GM12872 (cell line): ENCODE measurements at regions not wholly inside any gene's neighbourhood (a gene's known extent, or its start where the extent isn't known, plus 50 kb on each side); places are given as distances from the start of the nearest gene placed in this dataset.

Source experiments
- TF ChIP-seq, protein P1 (sequence below): IDR thresholded peaks from 3 replicates; pipeline ENCODE4 v1.5.1; 2011; ENCODE audit warnings: low read depth, mild to moderate bottlenecking, low read length, moderate library complexity; ENCODE audit not compliant: insufficient read depth

DNA sequence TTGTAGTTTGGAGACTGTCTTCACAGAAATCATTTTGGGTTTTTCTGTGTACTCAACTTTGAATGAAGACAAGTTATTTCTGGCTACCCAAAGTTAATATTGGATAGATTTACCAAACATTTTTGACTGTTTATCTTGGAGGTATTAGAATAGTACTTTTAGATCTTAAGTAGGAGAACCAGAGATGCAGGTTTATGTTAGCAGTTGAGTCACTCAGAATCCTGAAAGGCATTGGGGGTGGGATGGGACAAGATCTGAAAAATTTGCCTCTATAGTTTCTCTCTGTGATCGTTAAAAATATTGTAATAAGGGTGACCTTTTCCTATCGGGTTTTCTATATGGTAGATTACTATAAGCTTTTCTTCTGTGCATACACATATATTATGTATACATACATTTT is 112.3 kb downstream of the TTC6 start:
- TF ChIP-seq, protein P1, sequence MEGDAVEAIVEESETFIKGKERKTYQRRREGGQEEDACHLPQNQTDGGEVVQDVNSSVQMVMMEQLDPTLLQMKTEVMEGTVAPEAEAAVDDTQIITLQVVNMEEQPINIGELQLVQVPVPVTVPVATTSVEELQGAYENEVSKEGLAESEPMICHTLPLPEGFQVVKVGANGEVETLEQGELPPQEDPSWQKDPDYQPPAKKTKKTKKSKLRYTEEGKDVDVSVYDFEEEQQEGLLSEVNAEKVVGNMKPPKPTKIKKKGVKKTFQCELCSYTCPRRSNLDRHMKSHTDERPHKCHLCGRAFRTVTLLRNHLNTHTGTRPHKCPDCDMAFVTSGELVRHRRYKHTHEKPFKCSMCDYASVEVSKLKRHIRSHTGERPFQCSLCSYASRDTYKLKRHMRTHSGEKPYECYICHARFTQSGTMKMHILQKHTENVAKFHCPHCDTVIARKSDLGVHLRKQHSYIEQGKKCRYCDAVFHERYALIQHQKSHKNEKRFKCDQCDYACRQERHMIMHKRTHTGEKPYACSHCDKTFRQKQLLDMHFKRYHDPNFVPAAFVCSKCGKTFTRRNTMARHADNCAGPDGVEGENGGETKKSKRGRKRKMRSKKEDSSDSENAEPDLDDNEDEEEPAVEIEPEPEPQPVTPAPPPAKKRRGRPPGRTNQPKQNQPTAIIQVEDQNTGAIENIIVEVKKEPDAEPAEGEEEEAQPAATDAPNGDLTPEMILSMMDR, result no peak

DNA sequence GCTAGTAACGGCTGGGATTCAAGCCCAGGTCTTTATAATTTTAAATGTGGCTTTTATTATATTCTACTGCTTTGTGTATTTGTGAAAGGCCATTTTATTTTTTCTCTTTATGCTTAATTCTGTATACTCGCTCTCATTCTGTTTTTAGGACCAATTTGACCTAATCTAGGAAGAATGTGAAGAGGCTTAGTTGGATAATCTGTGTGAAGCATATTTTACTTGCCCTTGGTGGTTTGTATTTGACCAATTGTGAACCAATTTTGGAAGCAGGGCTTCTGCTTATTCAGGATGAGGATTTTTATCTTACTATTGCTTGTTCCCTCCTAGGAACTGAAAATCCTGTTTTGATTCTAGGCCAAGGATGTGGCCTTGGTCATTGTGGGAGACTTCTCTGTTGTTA is 113.1 kb downstream of the TTC6 start:
- TF ChIP-seq, protein P1, result no peak

DNA sequence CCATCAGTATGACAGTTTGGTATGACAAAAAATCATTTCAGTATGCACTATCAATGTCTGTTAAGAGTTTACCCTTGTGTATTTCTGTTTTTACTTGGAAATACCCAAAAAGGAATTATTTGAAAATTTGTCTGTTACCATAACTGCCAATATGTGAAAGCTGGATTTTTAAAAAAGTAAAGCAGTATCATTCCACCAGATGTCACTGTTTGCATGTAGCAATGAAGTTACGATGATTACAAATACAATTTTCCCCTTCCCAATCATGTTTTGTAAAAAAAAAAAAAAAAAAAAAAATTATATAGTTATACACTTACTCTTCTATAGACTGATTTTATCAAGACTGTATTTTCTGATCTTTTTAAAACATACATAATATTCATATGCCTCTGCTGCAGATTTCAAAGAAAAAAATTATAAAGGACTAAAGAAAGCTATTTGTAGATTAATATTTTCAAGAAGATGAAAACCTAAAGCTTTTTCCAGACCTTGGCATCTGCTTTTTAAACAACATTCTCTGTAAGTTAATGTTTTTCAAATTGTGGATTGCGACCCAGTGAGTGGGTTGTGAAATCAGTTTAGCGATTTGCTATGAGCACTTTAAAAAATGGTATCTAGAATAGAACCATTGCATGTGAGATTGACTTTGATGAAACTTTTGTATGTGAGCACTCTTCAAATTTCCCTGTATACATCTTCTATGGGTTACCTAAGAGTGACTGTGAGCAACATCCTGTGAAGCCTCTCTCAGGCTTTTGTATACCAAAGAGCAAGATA is 114.2 kb downstream of the TTC6 start:
- TF ChIP-seq, protein P1, result no peak

DNA sequence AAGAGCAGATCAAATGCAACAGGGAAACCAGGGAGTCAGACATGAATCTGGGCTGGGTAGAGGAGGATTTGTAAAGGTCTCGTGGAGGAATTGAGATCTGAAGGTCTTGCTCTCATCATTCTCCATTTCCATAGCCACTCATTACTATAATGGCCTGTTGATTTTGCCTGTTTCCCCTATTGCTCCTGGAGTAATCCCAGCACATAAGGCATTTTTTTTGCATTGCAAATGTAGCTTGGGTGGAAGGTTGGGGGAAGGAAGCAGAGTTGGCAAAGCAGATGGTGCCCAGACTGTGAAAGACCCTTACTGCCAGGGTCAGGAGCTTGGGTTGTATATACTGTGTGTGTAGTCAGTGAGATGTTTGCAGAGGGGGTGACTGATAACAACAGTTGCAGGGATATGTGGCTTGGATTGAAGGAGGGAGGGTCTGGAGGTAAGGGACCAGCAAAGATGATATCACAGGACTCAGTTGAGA is 116.0 kb downstream of the TTC6 start:
- TF ChIP-seq, protein P1, result no peak

- TF ChIP-seq, protein P1, result no peak
Measured at GRCh38 chr14:37711831-37712475, 116.5 kb downstream of the TTC6 start.

- TF ChIP-seq, protein P1, result no peak
Measured at GRCh38 chr14:37712976-37713431, 117.6 kb downstream of the TTC6 start.

DNA sequence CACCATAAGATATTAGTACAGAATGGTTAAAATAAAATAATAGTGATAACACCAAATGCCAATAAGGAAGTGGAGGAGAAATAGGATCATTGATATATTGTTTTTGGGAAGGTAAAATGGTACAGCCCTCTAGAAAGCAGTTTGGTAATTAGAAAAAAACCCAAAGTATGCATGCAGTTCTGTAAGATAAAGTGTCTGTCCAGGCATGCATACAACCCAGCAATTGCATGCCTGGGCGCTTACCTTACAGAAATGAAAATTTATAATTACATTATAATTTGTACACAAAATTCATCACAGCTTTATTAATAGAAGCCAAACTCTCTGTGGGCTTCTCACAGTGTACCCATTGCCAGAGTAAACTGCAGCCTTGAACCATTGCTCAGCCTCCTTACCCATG is 124.7 kb downstream of the TTC6 start:
- TF ChIP-seq, protein P1, result no peak
